Naive thymus-derived CD4-positive, alpha-beta T cell (primary cell): ENCODE measurements at regions not wholly inside any gene's neighbourhood (a gene's known extent, or its start where the extent isn't known, plus 50 kb on each side); places are given as distances from the start of the nearest gene placed in this dataset.
"Not testable (repeated sequence)": the region's sequence is repeated elsewhere in the genome, so short reads cannot be mapped to it uniquely, and the experiment has no call there.

Source experiments
- ATAC-seq: fragments of 150-1000 bp; cut with Tn5 transposase; 2 replicates; pipeline ENCODE4 v1.10.0; 2021; ENCODE audit warnings: mild to moderate bottlenecking, moderate library complexity
- CTCF ChIA-PET: fragments of 350-600 bp; sonication (Branson Sonifier 250); formaldehyde crosslinking; loops from one replicate; lab custom pipeline; 2021; ENCODE audit warnings: antibody characterized with exemption; lab: Charles Lee
- POLR2A ChIA-PET: fragments of 350-600 bp; sonication (Branson Sonifier 250); formaldehyde crosslinking; loops from one replicate; lab custom pipeline; 2021; ENCODE audit warnings: antibody characterized with exemption, inconsistent platforms; lab: Charles Lee
- DNase-seq, 9 donors: peaks; one replicate each; pipeline versions ENCODE4 v3.0.0 to v3.0.0-alpha.2; 2020 to 2022; ENCODE audit warnings: mixed read lengths in 1 of 9
- H3K27ac ChIP-seq: one replicate; pipeline ENCODE4 v1.7.0; 2013; ENCODE audit warnings: mild to moderate bottlenecking, low read depth, low read length, moderate library complexity
- H3K27me3 ChIP-seq, 2 donors: one replicate each; pipeline ENCODE4 v1.7.0; 2013; ENCODE audit warnings: low read length in 2 of 2, mild to moderate bottlenecking in 2 of 2, moderate library complexity in 2 of 2; ENCODE audit not compliant: control insufficient read depth in 2 of 2, insufficient read depth in 2 of 2
- H3K36me3 ChIP-seq, 3 experiments: 1 replicate in 2 of 3; 2 replicates in 1 of 3; pipeline ENCODE4 v1.7.0; 2013; ENCODE audit warnings: low read length in 3 of 3, mild to moderate bottlenecking in 3 of 3, moderate library complexity in 1 of 3; ENCODE audit not compliant: insufficient read depth in 3 of 3, control insufficient read depth in 2 of 3
- H3K4me1 ChIP-seq, 2 donors: one replicate each; pipeline ENCODE4 v1.7.0; 2013; ENCODE audit warnings: low read length in 2 of 2, mild to moderate bottlenecking in 2 of 2, moderate library complexity in 1 of 2; ENCODE audit not compliant: control insufficient read depth in 2 of 2, insufficient read depth in 2 of 2
- H3K4me3 ChIP-seq: 2 replicates; pipeline ENCODE4 v1.7.0; 2013; ENCODE audit warnings: mild to moderate bottlenecking, low read length
- H3K9me3 ChIP-seq, 3 experiments: 1 replicate in 2 of 3; 2 replicates in 1 of 3; pipeline ENCODE4 v1.7.0; 2013; ENCODE audit warnings: low read length in 3 of 3; ENCODE audit not compliant: control insufficient read depth in 2 of 3
- H3K27ac Mint-ChIP-seq, 9 donors: one replicate each; pipeline ENCODE4 v1.8.0; 2020 to 2022; ENCODE audit warnings: mixed read lengths in 9 of 9, mild to moderate bottlenecking in 8 of 9, moderate library complexity in 5 of 9, inconsistent platforms in 2 of 9
- H3K27me3 Mint-ChIP-seq, 5 donors: one replicate each; pipeline ENCODE4 v1.8.0; 2021 to 2022; ENCODE audit warnings: mixed read lengths in 5 of 5, mild to moderate bottlenecking in 1 of 5
- H3K36me3 Mint-ChIP-seq, 5 donors: one replicate each; pipeline ENCODE4 v1.8.0; 2020 to 2022; ENCODE audit warnings: mixed read lengths in 5 of 5, mild to moderate bottlenecking in 3 of 5, inconsistent platforms in 1 of 5
- H3K4me1 Mint-ChIP-seq, 7 donors: one replicate each; pipeline ENCODE4 v1.8.0; 2020 to 2022; ENCODE audit warnings: mixed read lengths in 7 of 7, mild to moderate bottlenecking in 3 of 7, inconsistent platforms in 1 of 7
- H3K4me3 Mint-ChIP-seq, 10 donors: one replicate each; pipeline ENCODE4 v1.8.0; 2020 to 2022; ENCODE audit warnings: mild to moderate bottlenecking in 10 of 10, mixed read lengths in 10 of 10, moderate library complexity in 6 of 10, inconsistent platforms in 2 of 10
- H3K9me3 Mint-ChIP-seq, 11 donors: one replicate each; pipeline ENCODE4 v1.8.0; 2020 to 2022; ENCODE audit warnings: mixed read lengths in 11 of 11, mild to moderate bottlenecking in 4 of 11, inconsistent platforms in 1 of 11, moderate library complexity in 1 of 11
- intact Hi-C, 2 donors: fragments of 100-400 bp; cut with micrococcal nuclease; formaldehyde crosslinking; loops; one replicate each; pipeline ENCODE4 v1.15.1; 2023

- intact Hi-C loops: no loop called here
Measured at GRCh38 chr10:35821339-35821911, 179.3 kb upstream of the FZD8 start.

GRCh38 chr10:35819736-35820135 is 177.6 kb upstream of the FZD8 start:
- Mint-ChIP-seq H3K27me3 (peaks cover 0 to 8% (median 0%) of the 10 kb centered on the region in 5 donors), H3K27ac (no peak overlapping the region), H3K9me3 (peaks cover 0 to 8% (median 2%) of the 10 kb centered on the region in 11 donors), H3K4me1 (peaks cover 0 to 1% (median 0%) of the 10 kb centered on the region in 7 donors), H3K36me3 (no peaks in the 10 kb centered on the region), H3K4me3 (no peak overlapping the region)
- POLR2A ChIA-PET: no interaction called here
- ATAC-seq: no peak
- Histone ChIP-seq H3K27ac (no peak overlapping the region), H3K9me3 (no peaks in the 10 kb centered on the region), H3K36me3 (no peaks in the 10 kb centered on the region), H3K27me3 (no peaks in the 10 kb centered on the region), H3K4me1 (no peaks in the 10 kb centered on the region), H3K4me3 (no peak overlapping the region)
- intact Hi-C loops: no loop called here
- DNase-seq: no peak
- CTCF ChIA-PET: no interaction called here

More at GRCh38 chr10:35821339-35821911, 179.3 kb upstream of the FZD8 start:
- Mint-ChIP-seq H3K9me3 (peaks cover 0 to 4% (median 0%) of the 10 kb centered on the region in 11 donors), H3K36me3 (no peaks in the 10 kb centered on the region), H3K27me3 (peaks cover 0 to 5% (median 0%) of the 10 kb centered on the region in 5 donors), H3K4me1 (no peaks in the 10 kb centered on the region), H3K27ac (no peak overlapping the region), H3K4me3 (no peak overlapping the region)
- DNase-seq (no peak), ATAC-seq (no peak)
- ChIA-PET CTCF (no interaction called here), POLR2A (no interaction called here)
- H3K27me3 ChIP-seq: no peaks in the 10 kb centered on the region
- no peak overlapping the region for H3K27ac ChIP-seq
- no peaks in the 10 kb centered on the region for H3K36me3 ChIP-seq
- H3K4me3 ChIP-seq: no peak overlapping the region
- H3K4me1 ChIP-seq: no peaks in the 10 kb centered on the region
- H3K9me3 ChIP-seq: no peaks in the 10 kb centered on the region

- H3K4me3 Mint-ChIP-seq: no peak overlapping the region
- Histone ChIP-seq H3K27ac (no peak overlapping the region), H3K4me3 (no peak overlapping the region), H3K9me3 (no peaks in the 10 kb centered on the region), H3K4me1 (no peaks in the 10 kb centered on the region), H3K27me3 (no peaks in the 10 kb centered on the region), H3K36me3 (no peaks in the 10 kb centered on the region)
- DNase-seq (no peak), ATAC-seq (no peak)
- intact Hi-C loops: no loop called here
- H3K36me3 Mint-ChIP-seq: no peaks in the 10 kb centered on the region
- POLR2A ChIA-PET: no interaction called here
- CTCF ChIA-PET: no interaction called here
- H3K9me3 Mint-ChIP-seq: peaks cover 0 to 12% (median 4%) of the 10 kb centered on the region in 11 donors
- peaks cover 0 to 8% (median 0%) of the 10 kb centered on the region in 5 donors for H3K27me3 Mint-ChIP-seq
- H3K27ac Mint-ChIP-seq: no peak overlapping the region
- peaks cover 0 to 1% (median 0%) of the 10 kb centered on the region in 7 donors for H3K4me1 Mint-ChIP-seq
Measured at GRCh38 chr10:35819011-35819410, 176.9 kb upstream of the FZD8 start.

- POLR2A ChIA-PET, intact Hi-C loops: not testable (repeated sequence)
Measured at GRCh38 chr10:35817109-35817508, 175.0 kb upstream of the FZD8 start.

GRCh38 chr10:35813219-35813618 is 171.1 kb upstream of the FZD8 start:
- Mint-ChIP-seq H3K27me3 (peaks cover 0 to 13% (median 5%) of the 10 kb centered on the region in 5 donors), H3K4me1 (peaks cover 0 to 1% (median 0%) of the 10 kb centered on the region in 7 donors), H3K4me3 (no peak overlapping the region), H3K9me3 (peaks cover 2 to 34% (median 9%) of the 10 kb centered on the region in 11 donors), H3K27ac (no peak overlapping the region), H3K36me3 (no peaks in the 10 kb centered on the region)
- ChIA-PET POLR2A (no interaction called here), CTCF (no interaction called here)
- ATAC-seq: no peak
- Histone ChIP-seq H3K4me3 (no peak overlapping the region), H3K4me1 (no peaks in the 10 kb centered on the region), H3K36me3 (no peaks in the 10 kb centered on the region), H3K27ac (no peak overlapping the region), H3K9me3 (no peaks in the 10 kb centered on the region), H3K27me3 (no peaks in the 10 kb centered on the region)
- intact Hi-C loops: no loop called here
- DNase-seq: no peak

More at GRCh38 chr10:35817109-35817508, 175.0 kb upstream of the FZD8 start:
- Mint-ChIP-seq H3K9me3 (peaks cover 0 to 21% (median 5%) of the 10 kb centered on the region in 11 donors), H3K27me3 (peaks cover 0 to 11% (median 0%) of the 10 kb centered on the region in 5 donors)
- H3K4me1 ChIP-seq, ATAC-seq, DNase-seq, H3K4me3 Mint-ChIP-seq, H3K4me1 Mint-ChIP-seq, H3K27ac ChIP-seq, H3K36me3 ChIP-seq, H3K36me3 Mint-ChIP-seq, H3K4me3 ChIP-seq, H3K9me3 ChIP-seq, CTCF ChIA-PET, H3K27ac Mint-ChIP-seq, H3K27me3 ChIP-seq: not testable (repeated sequence)

GRCh38 chr10:35808344-35808743 is 166.2 kb upstream of the FZD8 start:
- no peaks in the 10 kb centered on the region for H3K36me3 Mint-ChIP-seq
- ChIA-PET CTCF (no interaction called here), POLR2A (no interaction called here)
- Histone ChIP-seq H3K27me3 (no peaks in the 10 kb centered on the region), H3K4me1 (no peaks in the 10 kb centered on the region), H3K36me3 (no peaks in the 10 kb centered on the region), H3K4me3 (no peak overlapping the region), H3K27ac (no peak overlapping the region), H3K9me3 (no peaks in the 10 kb centered on the region)
- no peak overlapping the region for H3K27ac Mint-ChIP-seq
- ATAC-seq (no peak), DNase-seq (no peak)
- H3K27me3 Mint-ChIP-seq: peaks cover 0 to 15% (median 5%) of the 10 kb centered on the region in 5 donors
- intact Hi-C loops: no loop called here
- H3K9me3 Mint-ChIP-seq: peaks cover 2 to 27% (median 8%) of the 10 kb centered on the region in 11 donors
- no peaks in the 10 kb centered on the region for H3K4me1 Mint-ChIP-seq
- H3K4me3 Mint-ChIP-seq: no peak overlapping the region

GRCh38 chr10:35803046-35803445 is 160.9 kb upstream of the FZD8 start:
- Mint-ChIP-seq H3K4me3 (no peak overlapping the region), H3K27me3 (peaks cover 0 to 13% (median 0%) of the 10 kb centered on the region in 5 donors), H3K36me3 (peaks cover 0 to 3% (median 0%) of the 10 kb centered on the region in 5 donors), H3K27ac (no peak overlapping the region), H3K9me3 (peaks cover 0 to 17% (median 2%) of the 10 kb centered on the region in 11 donors), H3K4me1 (no peaks in the 10 kb centered on the region)
- H3K36me3 ChIP-seq: no peaks in the 10 kb centered on the region
- no peak overlapping the region for H3K4me3 ChIP-seq
- H3K27me3 ChIP-seq: no peaks in the 10 kb centered on the region
- DNase-seq (no peak), ATAC-seq (no peak)
- ChIA-PET POLR2A (no interaction called here), CTCF (no interaction called here)
- intact Hi-C loops: no loop called here
- no peak overlapping the region for H3K27ac ChIP-seq
- no peaks in the 10 kb centered on the region for H3K9me3 ChIP-seq
- no peaks in the 10 kb centered on the region for H3K4me1 ChIP-seq
